Umbilical cord (tissue), 1 donor: ENCODE measurements at regions not wholly inside any gene's neighbourhood (a gene's known extent, or its start where the extent isn't known, plus 50 kb on each side); places are given as distances from the start of the nearest gene placed in this dataset.

Experiments
- DNase-seq: peaks from one replicate; pipeline ENCODE4 v3.0.0-alpha.2; 2015; ENCODE audit warnings: low spot score

DNA sequence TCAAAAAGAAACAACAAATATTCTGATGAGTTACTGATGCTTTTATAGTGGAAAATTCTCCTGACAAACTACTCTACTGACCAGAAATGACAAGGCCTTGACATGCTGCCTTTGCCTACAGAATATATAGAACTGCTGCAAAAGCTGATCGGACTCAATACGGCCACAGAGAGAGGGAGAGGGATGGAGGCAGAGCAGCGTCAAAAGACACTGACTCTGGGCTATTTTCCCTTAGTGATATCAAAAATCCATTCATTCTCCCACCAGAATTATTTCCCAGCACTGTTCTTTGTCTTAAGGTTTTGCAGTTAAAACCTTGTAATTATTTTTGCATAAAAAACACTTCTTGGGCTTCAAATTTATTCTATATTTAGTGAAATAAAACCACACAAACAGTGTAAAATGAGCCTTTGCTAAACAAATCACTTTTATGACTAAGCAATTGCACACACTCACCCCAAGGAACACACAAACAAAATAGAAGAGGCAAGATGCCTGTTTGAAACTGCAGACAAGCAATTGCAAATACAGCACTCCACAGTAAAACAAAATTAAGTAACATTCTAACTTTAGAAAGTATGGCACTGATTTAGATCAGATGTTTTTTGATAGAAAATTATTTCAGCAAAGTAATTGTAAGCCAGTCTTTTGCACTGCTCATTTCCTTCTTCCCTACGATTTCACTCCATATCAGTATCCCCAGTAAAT lies 1036.4 kb downstream of the ADGRL2 start:
- no peak for DNase-seq

DNA sequence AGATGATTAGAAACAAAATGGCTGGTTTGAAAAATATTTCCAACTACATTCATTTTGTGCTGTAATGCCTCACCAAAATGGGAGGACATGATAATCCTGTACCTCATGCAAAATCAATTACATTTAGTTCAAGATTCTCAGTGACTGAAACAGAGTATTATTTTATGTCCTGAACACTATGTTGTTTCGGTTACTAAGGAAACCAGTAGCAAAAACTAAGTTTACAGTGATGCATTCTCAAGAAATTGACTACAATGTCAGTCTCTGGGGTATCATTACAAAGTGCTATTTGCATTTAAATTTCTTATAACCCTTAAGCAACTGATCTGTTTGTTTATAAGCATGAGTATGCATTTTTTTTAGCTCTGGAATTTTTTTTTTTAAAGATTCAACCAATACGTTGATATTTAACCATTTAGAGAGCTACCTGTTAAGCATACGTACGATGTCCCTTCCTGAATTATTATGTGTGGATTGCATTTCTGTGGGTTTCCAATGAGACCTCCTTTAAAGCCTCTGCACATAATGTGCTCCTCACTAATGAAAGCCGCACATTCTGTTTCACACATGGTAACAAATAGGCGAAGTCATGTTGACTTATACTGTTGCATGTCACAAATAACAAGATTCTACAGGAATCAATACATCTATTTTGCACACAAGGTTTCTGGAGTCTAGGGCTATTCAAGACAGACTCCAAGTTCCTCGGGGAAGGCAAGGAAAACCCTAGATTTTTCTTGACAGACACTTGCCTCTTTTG lies 1035.7 kb downstream of the ADGRL2 start:
- DNase-seq, result no peak

DNA sequence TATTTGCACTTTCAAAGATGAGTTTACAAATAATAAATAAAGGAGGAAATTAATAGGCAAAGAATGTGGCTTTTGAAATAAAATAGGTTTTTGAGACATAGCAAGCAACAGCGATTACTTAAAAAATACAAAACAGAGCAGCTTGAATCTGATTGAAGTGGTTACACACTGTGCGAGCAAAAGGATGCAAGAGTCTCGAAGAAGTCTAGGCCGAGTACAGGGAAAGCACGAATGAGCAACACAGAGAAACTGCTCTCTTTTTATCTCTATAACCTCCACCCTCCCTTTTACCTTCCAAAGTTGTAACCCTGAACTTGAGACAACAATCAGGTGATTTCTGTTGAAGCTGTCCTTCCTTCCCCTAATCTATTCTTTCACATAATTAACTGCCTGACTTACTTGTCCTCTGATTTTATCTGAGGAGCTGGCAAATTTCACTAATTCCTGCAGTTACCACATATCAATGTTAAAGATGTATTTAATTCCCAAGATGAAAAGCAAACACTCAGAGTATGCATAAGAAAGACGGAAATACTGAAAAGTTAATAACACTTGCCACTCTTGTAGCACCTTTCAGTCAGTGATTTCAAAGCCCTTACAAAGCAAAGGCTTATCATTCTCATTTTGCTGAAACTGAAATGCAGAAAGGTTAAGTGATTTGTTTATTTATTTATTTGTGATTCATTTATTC lies 1030.1 kb downstream of the ADGRL2 start:
- DNase-seq, result peak; percentile 18

DNA sequence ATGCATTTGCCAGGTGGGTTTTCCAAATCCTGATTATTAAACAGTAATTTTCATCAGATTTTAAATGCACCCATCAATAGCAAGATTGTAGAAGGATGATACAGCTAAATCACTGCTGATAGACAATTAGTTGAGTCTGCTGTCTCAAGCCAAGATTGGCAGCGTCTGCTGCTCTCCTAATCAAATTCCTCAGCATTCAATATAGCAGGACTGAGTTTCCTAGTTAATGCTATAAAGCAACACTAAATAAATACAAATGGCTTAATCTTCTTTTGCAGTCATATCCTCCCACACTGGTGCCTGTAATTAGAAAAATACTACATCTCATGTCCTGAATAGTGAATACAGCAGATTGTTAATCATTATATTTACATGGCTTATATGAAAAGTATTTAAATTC lies 1028.8 kb downstream of the ADGRL2 start:
- no peak for DNase-seq

DNA sequence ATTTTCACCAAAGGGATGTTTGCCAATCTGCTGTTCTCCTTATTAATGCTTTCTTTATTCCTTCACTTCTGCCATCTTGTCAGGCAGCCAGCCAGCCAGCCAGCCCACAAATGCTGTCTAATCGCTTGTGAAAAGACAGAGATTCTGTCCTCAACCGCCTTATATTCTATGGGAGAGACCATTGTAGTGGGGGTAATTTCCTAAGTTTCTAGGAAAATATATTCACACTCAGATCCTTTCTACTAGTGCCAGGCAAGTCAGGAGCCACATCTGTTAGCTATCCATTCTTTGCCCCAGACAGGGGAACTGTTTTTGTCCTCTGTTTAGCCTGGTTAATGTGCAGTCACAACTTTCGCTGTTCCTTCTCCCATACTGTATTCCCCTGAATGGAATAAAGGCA lies 1023.1 kb downstream of the ADGRL2 start:
- no peak for DNase-seq

DNA sequence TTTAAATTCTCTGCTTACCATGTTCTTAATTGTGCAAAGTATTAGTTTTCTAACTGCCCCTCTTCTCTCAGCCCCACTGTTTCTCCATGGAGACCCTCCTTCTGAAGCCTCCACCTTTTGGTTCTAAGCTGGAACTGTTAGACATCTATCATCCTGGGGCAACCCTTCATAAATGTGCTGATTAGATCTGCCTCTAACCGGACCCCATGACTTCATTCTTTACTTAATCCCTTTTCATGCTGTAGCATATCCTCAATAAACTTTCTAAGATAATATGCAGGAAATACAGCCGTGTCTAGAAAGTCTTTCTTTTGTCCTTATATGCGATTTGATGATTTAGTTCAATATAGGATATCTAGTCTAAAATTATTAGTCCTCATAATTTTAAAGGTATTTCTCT lies 1020.1 kb downstream of the ADGRL2 start:
- DNase-seq, result peak; percentile 49

DNA sequence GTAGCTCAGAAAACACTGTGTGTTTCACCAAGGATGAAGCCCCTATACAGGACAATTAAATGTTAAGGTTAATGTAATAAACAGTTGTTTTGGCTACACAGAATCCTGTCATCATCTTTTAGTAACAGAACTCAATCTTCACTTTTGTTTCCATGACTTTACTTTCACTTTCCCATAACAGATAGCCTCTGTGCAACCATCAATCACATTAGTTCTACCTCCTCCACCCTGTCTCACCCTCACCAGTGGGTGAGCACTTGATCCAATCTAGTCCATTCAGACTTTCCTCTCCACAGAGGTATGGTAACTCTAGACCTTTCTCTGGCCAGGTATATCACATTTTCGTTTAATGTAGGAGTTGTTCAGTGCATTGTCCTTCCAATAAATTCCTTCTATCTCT lies 1018.5 kb downstream of the ADGRL2 start:
- no peak for DNase-seq

DNA sequence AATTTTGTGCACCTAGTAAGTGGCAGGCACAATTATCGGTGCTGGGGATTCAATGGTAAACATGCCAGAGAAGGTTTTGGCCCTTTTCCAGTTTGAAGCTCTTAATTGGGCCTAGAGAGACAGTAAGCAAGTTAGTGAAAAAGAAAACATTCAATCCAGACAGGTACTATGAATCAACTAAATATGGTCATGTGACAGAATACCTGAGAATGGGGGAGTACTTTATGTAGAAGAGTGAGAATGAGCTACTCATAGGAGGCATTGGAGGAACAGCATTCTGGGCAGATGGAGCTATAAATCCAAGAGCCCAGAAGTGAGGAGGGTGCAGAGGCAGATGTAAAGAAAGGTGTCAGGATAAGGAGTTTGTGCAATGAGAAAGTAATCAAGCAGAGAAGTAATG lies 1017.9 kb downstream of the ADGRL2 start:
- DNase-seq, result peak; percentile 50

DNA sequence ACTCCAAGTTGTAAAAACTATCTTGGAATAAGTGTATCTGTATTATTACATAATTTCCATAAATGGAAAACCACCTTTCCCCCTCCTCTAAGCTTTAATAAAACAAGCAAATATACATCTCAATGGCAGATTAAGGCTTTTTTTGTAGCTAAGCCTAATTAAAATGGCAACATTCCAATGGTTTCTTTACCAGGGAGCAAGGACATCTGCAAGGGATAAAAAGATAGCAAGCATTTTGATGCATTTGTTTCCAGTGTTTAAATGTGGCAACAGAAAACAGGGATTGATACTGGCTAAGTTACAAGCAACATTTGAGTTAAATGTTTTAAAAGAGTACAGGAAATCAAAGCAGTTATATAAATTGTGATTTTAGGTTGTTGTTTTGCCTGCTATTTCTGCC lies 1012.7 kb downstream of the ADGRL2 start:
- DNase-seq, result no peak

DNA sequence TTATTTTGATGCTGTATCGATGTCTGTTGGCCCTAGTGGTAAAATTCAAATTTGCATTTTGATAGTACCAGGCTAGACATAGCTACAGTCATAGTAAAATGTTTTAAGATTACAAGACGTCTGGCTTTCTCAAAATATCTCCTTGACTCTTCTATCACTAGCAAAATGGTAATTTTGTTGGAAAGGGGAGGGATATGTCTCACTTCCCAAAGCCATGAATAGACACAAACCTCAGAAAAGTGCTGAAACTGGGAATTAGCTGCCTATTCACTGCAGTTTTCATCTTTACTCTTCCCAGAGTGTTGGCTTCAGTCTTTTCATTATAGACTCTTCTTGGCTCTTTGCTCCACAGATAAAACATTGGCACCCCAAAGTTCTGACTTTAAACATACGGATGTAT lies 1009.9 kb downstream of the ADGRL2 start:
- DNase-seq, result no peak

DNA sequence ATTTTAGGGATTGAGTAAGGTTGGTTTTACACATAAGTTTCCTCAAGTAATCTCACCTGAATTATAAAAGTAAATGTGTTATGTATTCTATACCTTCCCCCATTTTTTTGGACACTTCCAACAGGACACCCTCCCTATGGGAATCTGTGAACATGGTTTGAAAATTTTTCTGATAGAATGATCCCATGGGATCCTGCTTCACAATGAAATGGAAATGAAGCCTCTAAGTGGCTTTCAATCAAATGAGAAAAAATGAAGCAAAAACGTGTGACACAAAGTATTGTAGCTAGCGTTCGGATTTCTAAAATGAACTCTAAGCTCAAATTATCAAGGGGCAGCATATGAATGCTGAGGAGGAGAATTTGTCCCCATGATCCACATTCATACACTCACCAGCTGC lies 1006.8 kb downstream of the ADGRL2 start:
- no peak for DNase-seq

DNA sequence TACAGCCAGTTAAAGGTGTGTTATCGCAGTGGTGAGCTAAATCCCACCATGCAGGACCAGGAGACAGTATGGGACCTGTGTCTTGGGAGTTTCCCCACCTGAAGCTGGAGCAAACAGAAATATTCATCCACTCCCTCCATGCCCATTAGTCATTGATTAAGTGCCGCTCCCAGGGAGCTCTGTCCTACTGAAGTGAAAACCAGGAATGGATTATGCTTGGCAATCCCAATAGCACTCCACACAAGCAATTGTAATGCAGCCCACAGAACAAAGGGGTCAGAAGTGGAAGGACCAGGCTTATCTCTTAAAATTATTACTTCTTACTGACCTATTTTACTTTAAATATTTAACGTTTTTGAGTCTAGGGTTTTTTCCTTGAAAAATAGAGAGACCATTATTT lies 1005.4 kb downstream of the ADGRL2 start:
- no peak for DNase-seq

DNA sequence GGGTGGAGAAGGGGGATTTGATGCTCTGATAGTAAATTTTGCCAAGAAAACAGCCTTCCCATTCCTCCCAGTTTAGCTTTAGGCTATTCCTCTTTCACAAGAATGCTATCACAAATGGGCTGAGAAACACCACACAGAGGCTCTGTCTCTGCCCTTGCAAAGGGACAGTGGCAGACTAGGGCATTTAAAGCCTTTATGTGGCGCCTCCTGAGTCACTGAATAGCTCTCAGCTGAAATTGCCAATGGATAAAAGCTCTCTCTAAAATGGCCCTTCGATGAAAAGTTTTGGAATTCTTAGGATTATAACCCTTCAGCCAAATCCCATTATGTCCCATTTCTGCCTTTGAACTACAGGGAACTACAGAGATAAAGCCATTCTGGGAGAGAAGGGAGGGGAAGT lies 1000.4 kb downstream of the ADGRL2 start:
- no peak for DNase-seq

DNA sequence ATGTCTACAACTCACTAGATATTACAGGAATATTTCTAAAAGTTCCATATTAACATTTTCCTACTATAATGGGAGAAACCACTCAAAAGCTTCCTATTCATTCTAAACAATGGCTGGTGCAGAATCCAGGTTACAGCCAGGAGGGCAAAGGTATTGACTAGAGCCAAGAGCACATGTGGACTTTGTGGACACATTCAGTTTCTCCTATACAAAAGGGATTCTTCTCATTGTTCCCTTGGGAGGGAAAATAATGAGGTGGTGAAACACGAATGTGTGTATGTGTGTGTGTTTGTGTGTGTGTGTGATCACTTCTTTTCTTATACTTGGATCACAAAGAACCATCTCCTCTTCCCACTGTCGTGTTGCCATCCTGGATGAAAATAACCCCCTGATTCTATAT lies 1000.0 kb downstream of the ADGRL2 start:
- no peak for DNase-seq

DNA sequence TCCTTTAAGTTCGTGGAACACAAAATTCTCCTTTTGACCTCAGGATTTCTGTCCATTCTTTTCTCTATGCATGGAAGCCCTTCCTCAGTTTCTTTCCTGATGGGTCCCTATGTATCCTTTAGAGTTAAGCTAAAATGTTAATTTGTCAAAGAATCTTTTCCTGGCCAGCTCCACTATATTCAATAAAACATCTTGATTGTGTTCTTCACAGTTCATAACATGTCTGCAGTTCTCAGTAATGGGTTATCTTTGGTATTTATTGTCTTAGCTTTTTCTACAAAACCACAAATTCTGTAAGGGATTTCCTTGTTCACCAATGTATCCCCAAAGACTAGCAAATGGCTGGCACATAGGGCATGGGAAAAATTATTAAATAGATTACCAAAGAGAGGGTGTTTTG lies 998.5 kb downstream of the ADGRL2 start:
- DNase-seq, result no peak

DNA sequence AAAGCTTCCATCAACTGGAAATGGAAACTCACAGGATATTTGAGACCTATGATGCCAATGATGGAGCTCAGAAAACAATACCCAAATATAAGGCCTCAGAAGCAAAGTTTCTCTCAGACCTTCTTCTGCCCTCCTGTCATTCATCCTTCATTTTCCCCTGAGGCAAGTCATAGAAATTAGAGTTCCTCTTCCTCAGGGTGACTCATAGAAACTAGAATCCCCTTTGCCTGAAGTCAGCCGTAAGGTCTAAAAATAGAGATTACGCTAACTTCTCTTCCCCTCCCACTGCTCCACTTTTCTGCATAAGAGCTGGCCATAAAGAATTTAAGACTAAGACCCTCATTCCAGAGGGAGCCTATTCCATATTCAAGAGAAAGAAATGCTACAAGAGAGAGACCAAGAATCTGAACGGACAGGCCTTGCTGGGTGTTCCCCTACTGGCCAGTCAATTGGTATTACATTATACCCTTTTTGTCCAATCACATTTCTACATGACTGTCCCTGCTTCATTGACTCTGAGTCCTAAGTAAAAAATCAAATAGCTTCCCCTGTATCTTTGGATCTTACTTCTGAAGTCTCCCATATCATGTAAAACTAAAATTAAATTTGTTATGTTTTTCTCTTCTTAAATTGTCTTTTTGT lies 994.9 kb downstream of the ADGRL2 start:
- peak; percentile 63 for DNase-seq

DNA sequence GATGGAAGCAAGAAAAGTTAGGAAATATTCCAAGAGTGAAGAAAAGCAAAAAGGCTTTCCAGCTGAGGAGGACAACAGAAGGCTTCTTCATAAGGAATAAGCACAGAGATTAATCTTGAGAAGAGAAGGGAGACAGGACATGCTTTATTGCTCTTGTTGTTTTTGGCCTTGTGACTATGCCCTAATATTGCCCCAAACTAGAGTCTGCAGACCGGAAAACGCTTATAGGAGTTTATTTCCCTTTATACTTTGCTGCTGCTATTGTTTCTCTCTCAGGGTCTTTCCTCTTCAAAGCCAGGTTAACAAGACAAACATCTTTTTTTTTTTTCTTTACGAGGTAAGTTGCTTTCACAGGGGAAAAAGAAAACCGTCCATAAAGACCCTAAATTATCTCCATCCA lies 991.4 kb downstream of the ADGRL2 start:
- no peak for DNase-seq

DNA sequence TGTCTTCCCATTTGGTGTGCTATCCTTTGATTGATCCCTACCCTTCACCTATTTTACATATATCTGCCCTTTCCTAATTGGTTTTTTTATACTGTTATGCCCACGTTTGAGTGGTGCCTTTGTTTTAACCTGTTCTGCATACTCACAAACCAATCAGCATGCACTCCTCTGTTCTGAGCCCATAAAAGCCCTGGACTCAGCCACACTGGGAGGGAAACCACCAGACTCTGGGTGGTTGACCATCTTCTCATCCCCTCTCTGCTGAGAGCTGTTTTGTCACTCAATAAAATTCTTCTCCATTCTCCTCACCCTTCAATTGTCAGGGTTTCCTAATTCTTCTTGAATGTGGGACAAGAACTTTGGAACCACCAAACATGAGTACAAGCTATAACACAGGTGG lies 989.8 kb downstream of the ADGRL2 start:
- DNase-seq, result no peak

DNA sequence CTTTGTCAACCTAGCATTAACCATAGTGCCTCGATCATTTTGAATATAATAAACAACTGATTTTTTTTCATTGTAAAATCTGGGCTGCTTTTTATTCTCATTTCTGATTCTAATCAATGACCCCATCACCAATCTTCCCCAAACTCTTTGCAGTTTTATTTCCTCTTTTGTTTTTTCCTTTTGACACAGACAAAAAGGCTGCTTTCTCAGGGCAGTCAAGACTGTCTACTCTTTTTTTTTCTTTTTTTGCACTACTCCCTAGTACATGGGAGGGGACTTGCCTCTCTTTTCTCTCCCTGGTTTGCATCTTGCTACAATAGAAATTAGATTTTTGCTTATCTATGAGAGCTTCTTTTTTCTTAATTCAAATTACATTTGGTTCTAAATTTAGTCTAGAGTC lies 987.9 kb downstream of the ADGRL2 start:
- DNase-seq, result no peak

DNA sequence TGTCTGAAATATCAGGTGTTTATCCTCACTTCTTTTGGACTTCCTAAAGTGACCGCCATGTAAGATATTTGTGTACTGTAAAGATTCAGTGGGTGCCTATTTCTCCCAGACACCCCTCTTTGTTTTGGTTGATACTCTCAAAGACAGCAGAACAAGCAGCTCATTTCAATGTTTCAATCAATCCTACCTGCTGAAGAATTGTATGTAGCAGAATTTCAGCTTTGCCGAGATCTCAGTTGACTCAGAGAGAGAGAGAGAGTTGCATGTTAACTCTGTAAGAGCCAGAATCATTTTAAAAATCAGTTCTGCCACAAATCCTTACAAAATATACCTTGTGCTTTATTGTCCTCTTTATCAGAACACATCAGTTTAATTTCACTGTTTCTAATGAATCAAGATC lies 987.3 kb downstream of the ADGRL2 start:
- DNase-seq, result no peak

DNA sequence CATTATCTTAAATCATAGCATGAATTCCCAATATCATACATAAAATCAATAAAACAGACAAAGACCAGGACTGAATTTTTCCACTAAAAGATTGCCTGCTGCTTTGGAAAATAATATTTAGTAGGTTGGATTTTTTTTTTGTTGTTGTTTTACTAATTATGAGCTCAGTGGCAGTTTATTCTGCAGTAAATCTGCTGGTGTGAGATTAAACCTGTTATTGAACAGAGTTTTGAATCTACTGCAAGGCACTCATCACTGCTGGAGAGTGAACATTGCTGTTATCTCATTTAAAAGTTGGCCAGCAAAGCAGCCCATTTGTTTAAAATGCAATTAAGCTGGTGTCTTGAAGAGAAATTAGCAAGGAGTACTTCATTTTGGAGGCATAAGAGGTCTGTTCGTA lies 986.1 kb downstream of the ADGRL2 start:
- DNase-seq, result no peak

DNA sequence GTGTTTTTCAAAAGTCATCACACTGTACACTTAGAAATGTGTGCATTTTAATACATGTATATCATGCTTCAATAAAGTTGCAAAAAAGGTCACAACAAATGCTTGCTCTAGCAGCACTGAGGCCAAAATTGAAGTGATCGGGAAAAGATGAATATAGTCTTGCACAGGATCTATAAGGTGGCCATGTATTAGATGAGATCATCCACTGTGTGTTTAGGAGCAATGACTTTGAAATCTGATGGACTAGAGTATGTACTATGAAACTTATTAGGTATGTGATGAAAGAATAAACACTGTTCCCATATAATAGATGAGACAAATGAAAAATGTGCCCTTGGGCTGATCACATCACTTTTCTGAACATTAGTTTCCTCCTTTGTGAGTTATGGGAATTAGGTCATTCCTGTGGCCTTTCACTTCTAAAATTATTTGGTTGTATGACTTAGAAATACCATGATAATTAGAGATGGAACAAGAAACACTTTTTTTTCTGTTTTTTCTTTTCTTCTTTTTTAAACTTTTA lies 984.6 kb downstream of the ADGRL2 start:
- DNase-seq, result no peak
